ENCODE measurements at regions not wholly inside any gene's neighbourhood (a gene's known extent, or its start where the extent isn't known, plus 50 kb on each side); places are given as distances from the start of the nearest gene placed in this dataset.
"Not testable (repeated sequence)": the region's sequence is repeated elsewhere in the genome, so short reads cannot be mapped to it uniquely, and the experiment has no call there.

DNA sequence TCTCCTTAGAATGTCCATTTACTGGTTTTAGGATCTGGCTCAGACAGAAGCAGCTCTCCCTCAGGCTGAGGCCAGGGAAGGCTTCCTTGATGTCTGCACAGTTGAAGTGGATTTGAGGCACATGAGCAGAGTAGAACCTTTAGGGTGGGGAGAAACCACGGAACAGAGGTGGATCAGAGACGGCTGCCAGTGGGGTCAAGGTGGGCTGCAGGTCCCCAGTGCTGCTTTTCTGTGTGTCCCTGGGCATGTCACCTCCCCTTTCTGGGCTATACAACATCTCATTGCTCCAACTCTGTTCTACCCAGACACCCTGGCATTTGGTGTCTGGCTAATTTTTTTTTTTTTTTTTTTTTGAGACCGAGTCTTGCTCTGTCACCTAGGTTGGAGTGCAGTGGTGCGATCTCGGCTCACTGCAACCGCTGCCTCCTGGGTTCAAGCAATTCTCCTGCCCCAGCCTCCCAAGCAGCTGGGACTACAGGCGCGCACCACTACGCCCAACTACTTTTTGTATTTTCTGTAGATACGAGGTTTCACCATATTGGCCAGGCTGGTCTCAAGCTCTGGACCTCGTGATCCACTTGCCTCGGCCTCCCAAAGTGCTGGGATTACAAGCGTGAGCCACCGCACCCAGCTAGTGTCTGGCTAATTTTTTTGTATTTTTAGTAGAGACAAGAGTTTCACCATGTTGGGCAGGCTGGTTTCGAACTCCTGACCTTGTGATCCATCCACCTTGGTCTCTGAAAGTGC is 73.3 kb upstream of the THOC3 start:
- POLR2A ChIA-PET (ENCODE audit: unreplicated experiment); H3K9me3 ChIP-seq (ENCODE audit: low read length); ATAC-seq; H3K4me3 ChIP-seq (ENCODE audit: low read length); H3K27me3 ChIP-seq (ENCODE audit: low read length); intact Hi-C loops (cut with micrococcal nuclease); H3K36me3 ChIP-seq (ENCODE audit: low read depth, low read length); H3K79me2 ChIP-seq (ENCODE audit: low read length); CTCF ChIA-PET; H3K4me1 ChIP-seq (ENCODE audit: insufficient read depth, low read length); DNase-seq; H2AFZ ChIP-seq (ENCODE audit: low read length); H3K27ac ChIP-seq (ENCODE audit: low read length); H3K9ac ChIP-seq (ENCODE audit: low read length); H3K9me2 ChIP-seq (replicated peaks; ENCODE audit: low read length); H3F3A ChIP-seq (ENCODE audit: low read length, unreplicated experiment); BruUV-seq (replicated peaks); H4K20me1 ChIP-seq (ENCODE audit: low read length); H3K4me2 ChIP-seq (ENCODE audit: low read length): not testable (repeated sequence)

DNA sequence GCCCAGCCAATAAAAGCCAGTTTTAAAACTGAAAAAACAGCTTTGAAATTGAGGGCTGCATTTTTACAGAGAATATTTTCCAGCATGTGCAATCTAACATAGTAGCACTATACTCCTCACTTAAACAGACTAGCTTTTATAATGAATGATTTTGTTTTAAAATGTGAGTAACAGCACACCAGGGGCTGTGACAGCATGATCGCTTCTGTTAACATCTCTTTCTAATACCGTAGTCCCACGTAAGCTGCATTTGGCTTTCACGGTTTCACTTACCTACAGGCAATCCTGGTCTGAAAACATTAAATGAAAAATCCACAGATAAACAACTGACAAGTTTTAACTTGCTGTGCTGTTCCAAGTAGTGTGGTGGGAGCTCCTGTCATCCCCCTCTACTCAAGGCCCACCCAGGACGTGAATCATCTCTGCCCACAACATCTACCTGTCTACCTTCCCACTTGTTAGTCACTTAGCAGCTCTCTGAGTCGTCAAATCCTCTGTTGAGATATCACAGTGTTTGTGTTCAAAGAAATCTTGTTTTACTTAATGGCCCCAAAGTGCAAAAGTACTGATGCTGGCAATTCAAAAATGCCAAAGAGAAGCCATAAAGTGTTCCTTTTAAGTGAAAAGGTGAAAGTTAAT is 74.0 kb upstream of the THOC3 start:
- ATAC-seq; H3K27me3 ChIP-seq (ENCODE audit: low read length); H3K27ac ChIP-seq (ENCODE audit: low read length); H4K20me1 ChIP-seq (ENCODE audit: low read length); H3K36me3 ChIP-seq (ENCODE audit: low read depth, low read length); POLR2A ChIA-PET (ENCODE audit: unreplicated experiment); H3K9ac ChIP-seq (ENCODE audit: low read length); CTCF ChIA-PET; H3K79me2 ChIP-seq (ENCODE audit: low read length); H3K9me2 ChIP-seq (replicated peaks; ENCODE audit: low read length); DNase-seq; H3K9me3 ChIP-seq (ENCODE audit: low read length); H3K4me1 ChIP-seq (ENCODE audit: insufficient read depth, low read length); BruUV-seq (replicated peaks); intact Hi-C loops (cut with micrococcal nuclease); H3K4me3 ChIP-seq (ENCODE audit: low read length); H3K4me2 ChIP-seq (ENCODE audit: low read length); H2AFZ ChIP-seq (ENCODE audit: low read length); H3F3A ChIP-seq (ENCODE audit: low read length, unreplicated experiment): not testable (repeated sequence)

DNA sequence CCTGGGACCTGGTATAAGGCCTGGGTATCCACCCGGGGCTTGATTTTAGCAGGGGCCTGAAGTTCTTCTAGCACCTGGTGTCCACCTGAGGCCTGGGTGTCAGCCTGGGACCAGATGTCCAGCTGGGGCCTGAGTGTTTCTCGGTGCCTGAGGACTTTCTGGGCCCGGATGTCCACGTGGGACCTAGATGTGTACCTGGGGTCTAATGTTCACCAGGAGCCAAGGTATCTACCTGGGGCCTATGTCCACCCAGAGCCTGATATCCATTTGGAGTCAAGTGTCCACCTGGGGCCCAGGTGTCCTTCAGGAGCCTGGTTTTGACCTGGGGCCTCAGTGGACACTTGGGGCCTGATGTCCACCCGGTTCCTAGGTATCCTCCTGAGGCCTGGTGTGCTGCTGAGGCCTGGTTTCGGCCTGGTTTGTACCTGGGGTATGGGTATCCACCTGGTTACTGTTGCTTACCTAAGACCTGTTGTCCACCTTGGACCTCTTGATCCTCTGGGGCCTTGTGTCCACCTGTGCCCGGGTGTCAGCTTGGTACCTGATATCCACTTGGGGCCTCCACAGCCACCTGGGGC is 75.2 kb upstream of the THOC3 start:
- H3K79me2 ChIP-seq (ENCODE audit: low read length); H3K27ac ChIP-seq (ENCODE audit: low read length); CTCF ChIA-PET; H3K9ac ChIP-seq (ENCODE audit: low read length); intact Hi-C loops (cut with micrococcal nuclease); H3F3A ChIP-seq (ENCODE audit: low read length, unreplicated experiment); H4K20me1 ChIP-seq (ENCODE audit: low read length); H3K9me2 ChIP-seq (replicated peaks; ENCODE audit: low read length); H2AFZ ChIP-seq (ENCODE audit: low read length); ATAC-seq; BruUV-seq (replicated peaks); H3K9me3 ChIP-seq (ENCODE audit: low read length); H3K4me1 ChIP-seq (ENCODE audit: insufficient read depth, low read length); H3K27me3 ChIP-seq (ENCODE audit: low read length); H3K36me3 ChIP-seq (ENCODE audit: low read depth, low read length); POLR2A ChIA-PET (ENCODE audit: unreplicated experiment); DNase-seq; H3K4me2 ChIP-seq (ENCODE audit: low read length); H3K4me3 ChIP-seq (ENCODE audit: low read length): not testable (repeated sequence)

DNA sequence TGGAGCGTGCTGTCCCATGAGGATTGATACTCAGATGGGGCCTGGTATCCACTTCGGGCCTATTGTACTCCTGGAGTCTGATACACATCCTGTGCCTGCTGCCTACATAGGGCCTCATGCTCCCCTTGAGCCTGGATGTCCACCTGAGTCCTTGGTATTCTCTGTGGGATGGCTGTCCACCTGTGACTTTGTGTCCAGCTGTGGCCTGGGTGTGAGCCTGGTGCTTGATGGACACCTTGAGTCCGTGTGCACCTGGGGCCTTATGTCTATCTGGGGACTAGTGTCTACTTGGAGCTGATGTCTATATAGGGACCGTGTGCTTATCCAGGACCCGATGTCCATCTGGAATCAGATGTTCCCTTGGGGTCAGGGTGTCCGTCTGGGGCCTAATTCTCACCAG is 75.9 kb upstream of the THOC3 start:
- H3K79me2 ChIP-seq (ENCODE audit: low read length); H3F3A ChIP-seq (ENCODE audit: low read length, unreplicated experiment); H4K20me1 ChIP-seq (ENCODE audit: low read length); H3K4me1 ChIP-seq (ENCODE audit: insufficient read depth, low read length); ATAC-seq; POLR2A ChIA-PET (ENCODE audit: unreplicated experiment); DNase-seq; H3K9ac ChIP-seq (ENCODE audit: low read length); H3K4me2 ChIP-seq (ENCODE audit: low read length); CTCF ChIA-PET; H3K4me3 ChIP-seq (ENCODE audit: low read length); BruUV-seq (replicated peaks); H3K9me3 ChIP-seq (ENCODE audit: low read length); H3K27ac ChIP-seq (ENCODE audit: low read length); intact Hi-C loops (cut with micrococcal nuclease); H2AFZ ChIP-seq (ENCODE audit: low read length); H3K9me2 ChIP-seq (replicated peaks; ENCODE audit: low read length); H3K36me3 ChIP-seq (ENCODE audit: low read depth, low read length); H3K27me3 ChIP-seq (ENCODE audit: low read length): not testable (repeated sequence)

DNA sequence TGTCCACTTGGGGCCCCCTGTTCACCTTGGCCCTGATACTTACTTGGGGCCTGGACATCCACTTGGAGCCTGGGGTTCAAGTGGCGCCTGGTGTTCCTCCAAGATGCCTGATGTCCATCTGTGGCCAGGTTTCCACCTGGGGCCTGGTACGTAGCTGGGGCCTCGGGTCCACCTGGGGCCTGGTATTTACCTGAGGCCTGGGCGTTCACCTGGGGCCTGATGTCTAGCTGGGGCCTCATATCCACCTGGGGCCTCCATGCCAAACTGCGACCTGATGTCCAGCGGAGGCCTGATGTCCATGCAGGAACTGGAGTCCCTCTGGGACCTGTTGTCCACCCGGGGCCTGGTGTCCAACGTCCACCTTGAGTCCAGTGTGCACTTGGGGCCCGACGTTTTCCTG is 76.3 kb upstream of the THOC3 start:
- H3F3A ChIP-seq (ENCODE audit: low read length, unreplicated experiment); BruUV-seq (replicated peaks); H3K4me3 ChIP-seq (ENCODE audit: low read length); H3K27me3 ChIP-seq (ENCODE audit: low read length); H3K9me2 ChIP-seq (replicated peaks; ENCODE audit: low read length); H3K4me1 ChIP-seq (ENCODE audit: insufficient read depth, low read length); H3K36me3 ChIP-seq (ENCODE audit: low read depth, low read length); DNase-seq; H3K9me3 ChIP-seq (ENCODE audit: low read length); H3K27ac ChIP-seq (ENCODE audit: low read length); H2AFZ ChIP-seq (ENCODE audit: low read length); CTCF ChIA-PET; H4K20me1 ChIP-seq (ENCODE audit: low read length); H3K9ac ChIP-seq (ENCODE audit: low read length); intact Hi-C loops (cut with micrococcal nuclease); ATAC-seq; H3K79me2 ChIP-seq (ENCODE audit: low read length); H3K4me2 ChIP-seq (ENCODE audit: low read length); POLR2A ChIA-PET (ENCODE audit: unreplicated experiment): not testable (repeated sequence)

DNA sequence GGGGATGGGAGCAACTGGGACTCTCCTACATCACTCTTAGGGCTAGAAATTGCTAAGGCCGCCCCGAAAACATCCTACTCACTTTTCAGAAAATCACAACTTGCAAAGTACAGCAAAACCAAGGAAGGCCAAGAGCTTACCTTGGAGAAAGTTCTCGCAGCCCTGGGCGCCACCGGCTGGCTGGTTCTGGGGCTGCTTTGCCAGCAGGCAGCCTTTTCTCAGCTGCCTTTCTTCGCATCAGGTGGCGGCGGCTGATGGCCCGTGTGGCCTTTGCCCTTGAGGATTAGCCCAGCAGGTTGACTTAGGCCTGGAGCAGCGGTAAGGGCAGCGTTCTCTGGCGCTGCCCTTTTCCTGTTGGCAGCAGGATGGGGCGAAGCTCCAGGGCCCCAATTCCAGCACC is 77.3 kb upstream of the THOC3 start:
- intact Hi-C loops (cut with micrococcal nuclease); BruUV-seq (replicated peaks); DNase-seq; CTCF ChIA-PET; H3K4me3 ChIP-seq (ENCODE audit: low read length); H4K20me1 ChIP-seq (ENCODE audit: low read length); H3K4me1 ChIP-seq (ENCODE audit: insufficient read depth, low read length); H3K27me3 ChIP-seq (ENCODE audit: low read length); POLR2A ChIA-PET (ENCODE audit: unreplicated experiment); H3K79me2 ChIP-seq (ENCODE audit: low read length); H3K27ac ChIP-seq (ENCODE audit: low read length); H2AFZ ChIP-seq (ENCODE audit: low read length); ATAC-seq; H3F3A ChIP-seq (ENCODE audit: low read length, unreplicated experiment); H3K4me2 ChIP-seq (ENCODE audit: low read length); H3K36me3 ChIP-seq (ENCODE audit: low read depth, low read length); H3K9ac ChIP-seq (ENCODE audit: low read length); H3K9me3 ChIP-seq (ENCODE audit: low read length); H3K9me2 ChIP-seq (replicated peaks; ENCODE audit: low read length): not testable (repeated sequence)

Data from PC-3 (cell line).